OCI-LY7 (cell line): ENCODE measurements at regions not wholly inside any gene's neighbourhood (a gene's known extent, or its start where the extent isn't known, plus 50 kb on each side); places are given as distances from the start of the nearest gene placed in this dataset.

Experiments used
- BruUV-seq: library from RNA; stranded (reverse); fragments of 400-500 nt; replicated peaks from 2 replicates; lab custom pipeline; 2021; lab: Mats Ljungman, UMichigan
- CTCF ChIA-PET: fragments of 300-600 bp; sonication (Branson Sonifier 250); formaldehyde crosslinking; loops from one replicate; lab custom pipeline; 2022; ENCODE audit warnings: antibody characterized with exemption; ENCODE audit not compliant: unreplicated experiment; lab: Charles Lee
- POLR2A ChIA-PET: fragments of 300-600 bp; sonication (Branson Sonifier 250); formaldehyde crosslinking; loops from one replicate; lab custom pipeline; 2022; ENCODE audit warnings: antibody characterized with exemption; lab: Charles Lee
- DNase-seq: peaks from one replicate; pipeline ENCODE4 v3.0.0-alpha.2; 2015; ENCODE audit warnings: low spot score
- H2AFZ ChIP-seq: fragments of 200-600 bp; sonication (generic), shearing (Covaris generic); 2 replicates; pipeline ENCODE4 v1.6.1; 2014; ENCODE audit warnings: mild to moderate bottlenecking, antibody characterized with exemption, low read length, moderate library complexity
- H3K27ac ChIP-seq: fragments of 200-600 bp; sonication (generic); 2 replicates; pipeline ENCODE4 v1.5.1; 2014; ENCODE audit warnings: mixed run types, low read depth, mild to moderate bottlenecking, moderate library complexity, low read length, inconsistent platforms; ENCODE audit not compliant: poor library complexity, severe bottlenecking
- H3K36me3 ChIP-seq: fragments of 200-600 bp; sonication (generic); 2 replicates; pipeline ENCODE4 v1.6.1; 2014; ENCODE audit warnings: mild to moderate bottlenecking, antibody characterized with exemption, low read length, moderate library complexity, mixed read lengths; ENCODE audit not compliant: insufficient read depth
- H3K4me1 ChIP-seq: fragments of 200-600 bp; sonication (generic); 2 replicates; pipeline ENCODE4 v1.5.1; 2014; ENCODE audit warnings: mild to moderate bottlenecking, low read length; ENCODE audit not compliant: insufficient read depth, poor library complexity, severe bottlenecking
- H3K4me2 ChIP-seq: fragments of 200-600 bp; sonication (generic); 2 replicates; pipeline ENCODE4 v1.6.1; 2014; ENCODE audit warnings: mild to moderate bottlenecking, low read length
- H3K4me3 ChIP-seq: fragments of 200-600 bp; sonication (generic); 2 replicates; pipeline ENCODE4 v1.5.1; 2014; ENCODE audit warnings: mild to moderate bottlenecking, low read depth, low read length; ENCODE audit not compliant: poor library complexity, severe bottlenecking
- H3K79me2 ChIP-seq: fragments of 200-600 bp; sonication (generic); 2 replicates; pipeline ENCODE4 v1.6.1; 2016; ENCODE audit warnings: low read depth, mild to moderate bottlenecking, low read length, moderate library complexity, mixed read lengths; ENCODE audit not compliant: insufficient read depth
- H3K9me2 ChIP-seq: fragments of 200-600 bp; sonication (generic); 2 replicates; pipeline ENCODE4 v1.6.1; 2016; ENCODE audit warnings: mild to moderate bottlenecking, low read length, mixed read lengths; ENCODE audit not compliant: insufficient read depth
- H3K9me3 ChIP-seq: fragments of 200-600 bp; sonication (generic); 2 replicates; pipeline ENCODE4 v1.6.1; 2014; ENCODE audit warnings: mild to moderate bottlenecking, mixed run types, low read length, mixed read lengths
- H4K20me1 ChIP-seq: fragments of 200-600 bp; sonication (generic); 2 replicates; pipeline ENCODE4 v1.6.1; 2014; ENCODE audit warnings: mild to moderate bottlenecking, antibody characterized with exemption, low read length, moderate library complexity, mixed read lengths; ENCODE audit not compliant: insufficient read depth
- EZH2phosphoT487 ChIP-seq: fragments of 200-600 bp; sonication (generic); IDR thresholded peaks from 2 replicates; pipeline ENCODE4 v1.6.1; 2018; ENCODE audit warnings: low read depth, borderline replicate concordance, mild to moderate bottlenecking, mixed run types, antibody characterized with exemption, low read length, moderate library complexity, mixed read lengths
- intact Hi-C: fragments of 100-400 bp; cut with micrococcal nuclease; formaldehyde crosslinking; loops from one replicate; pipeline ENCODE4 v1.10.0; 2022; ENCODE audit not compliant: unreplicated experiment
- TF ChIP-seq, protein P1 (sequence below): fragments of 200-600 bp; sonication (generic); conservative IDR thresholded peaks from 2 replicates; pipeline ENCODE4 v1.5.1; 2014; ENCODE audit warnings: mild to moderate bottlenecking, antibody characterized with exemption, low read length, moderate library complexity, mixed read lengths

DNA sequence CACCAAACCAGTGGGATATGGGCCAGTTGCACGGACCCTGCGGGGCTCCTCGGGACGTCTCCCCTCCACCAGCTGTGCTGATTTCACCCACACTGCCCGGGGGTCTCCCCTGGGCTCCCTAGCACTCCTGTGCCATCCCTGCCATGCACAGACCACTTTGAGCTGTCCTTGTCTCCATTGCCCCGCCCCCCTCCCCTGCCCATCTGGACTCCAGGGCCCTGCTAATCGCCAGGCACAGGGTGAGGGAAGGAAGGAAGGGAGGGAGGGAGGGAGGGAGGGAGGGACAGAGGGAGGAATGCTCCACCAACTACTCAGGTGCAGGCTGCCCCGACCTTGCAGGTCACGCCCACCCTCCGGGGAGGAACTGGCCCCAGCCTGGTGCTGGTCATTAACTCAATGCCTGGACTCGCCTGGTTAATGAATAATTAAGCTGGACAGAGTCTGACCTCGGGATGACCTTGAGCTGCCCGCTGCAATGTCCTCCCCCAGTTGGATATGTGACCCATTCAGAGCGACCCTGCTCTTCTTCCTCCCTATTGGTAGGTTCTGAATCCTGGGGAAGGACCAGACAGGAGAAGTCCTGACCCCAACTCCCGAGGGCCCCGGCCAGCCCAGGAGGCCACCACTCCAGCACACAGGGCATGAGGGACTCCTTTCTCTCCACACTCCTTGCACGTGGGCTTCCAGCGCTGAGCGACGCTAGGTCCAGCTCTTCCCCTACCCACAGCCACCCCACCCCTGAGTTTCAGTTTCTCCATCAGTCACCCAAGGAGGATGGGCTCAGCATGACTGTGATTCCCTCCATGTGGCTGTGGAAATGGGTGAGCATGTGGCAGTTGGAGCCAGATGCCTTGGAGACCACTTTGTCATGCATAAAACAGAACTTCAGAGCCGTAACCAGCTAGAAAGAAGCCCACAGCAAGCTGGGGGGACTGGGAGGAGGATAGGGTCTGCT, 62.1 kb downstream of the C9orf50 start:
- Histone ChIP-seq H4K20me1 (no peaks in the 10 kb centered on the region), H3K4me1 (no peaks in the 10 kb centered on the region), H3K4me2 (no peak overlapping the region), H2AFZ (no peak overlapping the region), H3K4me3 (no peak overlapping the region), H3K36me3 (no peaks in the 10 kb centered on the region), H3K79me2 (no peaks in the 10 kb centered on the region), H3K9me2 (no peaks in the 10 kb centered on the region), H3K9me3 (no peaks in the 10 kb centered on the region), H3K27ac (no peak overlapping the region)
- POLR2A ChIA-PET = interaction anchor here (0.6 to 0.7 kb wide), 3 partner anchors 8 to 11 kb away, joined by 3 to 5 read pairs (median 3); no protein-coding TSS in a partner anchor
- no TSS peak for BruUV-seq
- DNase-seq = no peak
- intact Hi-C loops = no loop called here
- CTCF ChIA-PET = no interaction called here
- TF ChIP-seq EZH2phosphoT487 = no peak
- TF ChIP-seq, protein P1, sequence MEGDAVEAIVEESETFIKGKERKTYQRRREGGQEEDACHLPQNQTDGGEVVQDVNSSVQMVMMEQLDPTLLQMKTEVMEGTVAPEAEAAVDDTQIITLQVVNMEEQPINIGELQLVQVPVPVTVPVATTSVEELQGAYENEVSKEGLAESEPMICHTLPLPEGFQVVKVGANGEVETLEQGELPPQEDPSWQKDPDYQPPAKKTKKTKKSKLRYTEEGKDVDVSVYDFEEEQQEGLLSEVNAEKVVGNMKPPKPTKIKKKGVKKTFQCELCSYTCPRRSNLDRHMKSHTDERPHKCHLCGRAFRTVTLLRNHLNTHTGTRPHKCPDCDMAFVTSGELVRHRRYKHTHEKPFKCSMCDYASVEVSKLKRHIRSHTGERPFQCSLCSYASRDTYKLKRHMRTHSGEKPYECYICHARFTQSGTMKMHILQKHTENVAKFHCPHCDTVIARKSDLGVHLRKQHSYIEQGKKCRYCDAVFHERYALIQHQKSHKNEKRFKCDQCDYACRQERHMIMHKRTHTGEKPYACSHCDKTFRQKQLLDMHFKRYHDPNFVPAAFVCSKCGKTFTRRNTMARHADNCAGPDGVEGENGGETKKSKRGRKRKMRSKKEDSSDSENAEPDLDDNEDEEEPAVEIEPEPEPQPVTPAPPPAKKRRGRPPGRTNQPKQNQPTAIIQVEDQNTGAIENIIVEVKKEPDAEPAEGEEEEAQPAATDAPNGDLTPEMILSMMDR = no peak

DNA sequence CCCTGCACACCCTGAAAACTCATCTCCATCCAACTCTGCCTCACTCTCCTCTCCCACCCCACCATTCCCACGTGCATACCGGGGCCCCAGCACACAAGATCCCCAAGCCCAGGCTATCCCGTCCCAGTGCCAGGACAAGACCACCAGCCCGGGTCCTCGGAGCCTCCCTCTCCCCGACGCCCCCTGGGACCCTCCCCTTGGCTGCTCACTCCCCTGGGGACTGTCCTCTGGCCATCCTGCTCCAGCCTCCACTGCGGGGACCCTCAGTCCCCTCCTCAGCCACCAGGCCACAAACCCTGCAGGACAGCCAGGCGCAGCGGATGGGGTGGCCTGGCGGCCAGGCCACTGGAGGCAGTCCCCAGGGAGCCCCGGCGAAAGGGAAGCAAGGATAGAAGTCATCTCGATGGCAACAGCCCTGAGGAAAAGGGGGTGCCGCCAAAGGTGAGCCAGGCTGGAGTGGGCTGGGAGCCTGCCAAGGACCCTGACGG, 62.8 kb downstream of the C9orf50 start:
- intact Hi-C loops = no loop called here
- H3K79me2 ChIP-seq = no peaks in the 10 kb centered on the region
- H3K27ac ChIP-seq = no peak overlapping the region
- H2AFZ ChIP-seq = no peak overlapping the region
- H3K36me3 ChIP-seq = no peaks in the 10 kb centered on the region
- CTCF ChIA-PET = no interaction called here
- POLR2A ChIA-PET = no interaction called here
- H3K4me3 ChIP-seq = no peak overlapping the region
- no TSS peak for BruUV-seq
- no peaks in the 10 kb centered on the region for H4K20me1 ChIP-seq
- H3K9me3 ChIP-seq = no peaks in the 10 kb centered on the region
- H3K9me2 ChIP-seq = no peaks in the 10 kb centered on the region
- no peak for DNase-seq
- no peak overlapping the region for H3K4me2 ChIP-seq
- H3K4me1 ChIP-seq = no peaks in the 10 kb centered on the region
- TF ChIP-seq, protein P1 = no peak
- TF ChIP-seq EZH2phosphoT487 = no peak
